SW480 (cell line): ENCODE measurements at regions not wholly inside any gene's neighbourhood (a gene's known extent, or its start where the extent isn't known, plus 50 kb on each side); places are given as distances from the start of the nearest gene placed in this dataset.
A peak's percentile ranks its signal among the peaks of the same experiment; 100 is the strongest.

Experiments used
- DNase-seq: peaks from one replicate; pipeline ENCODE4 v3.0.0-alpha.2; 2016; ENCODE audit warnings: low spot score

GRCh38 chr3:188064831-188065493 lies 89.0 kb upstream of the LPP start:
- no peak for DNase-seq

GRCh38 chr3:188066141-188066540 lies 87.8 kb upstream of the LPP start:
- DNase-seq: no peak

- peak; percentile 18 for DNase-seq
Observed at GRCh38 chr3:188067932-188068331, 86.0 kb upstream of the LPP start.

- no peak for DNase-seq
Observed at GRCh38 chr3:188068342-188068741, 85.6 kb upstream of the LPP start.

GRCh38 chr3:188071636-188072035 lies 82.3 kb upstream of the LPP start:
- DNase-seq: no peak

- no peak for DNase-seq
Observed at GRCh38 chr3:188076176-188076575, 77.8 kb upstream of the LPP start.

- DNase-seq: no peak
Observed at GRCh38 chr3:188077160-188077799, 76.7 kb upstream of the LPP start.

- no peak for DNase-seq
Observed at GRCh38 chr3:188080091-188080490, 73.9 kb upstream of the LPP start.

GRCh38 chr3:188082031-188082430 lies 71.9 kb upstream of the LPP start:
- DNase-seq: no peak

- DNase-seq: no peak
Observed at GRCh38 chr3:188082450-188082849, 71.5 kb upstream of the LPP start.

- no peak for DNase-seq
Observed at GRCh38 chr3:188083011-188083410, 70.9 kb upstream of the LPP start.

GRCh38 chr3:188084752-188085583 lies 69.0 kb upstream of the LPP start:
- DNase-seq: no peak

- no peak for DNase-seq
Observed at GRCh38 chr3:188085584-188086560, 68.1 kb upstream of the LPP start.

GRCh38 chr3:188088948-188089685 lies 64.8 kb upstream of the LPP start:
- no peak for DNase-seq

- no peak for DNase-seq
Observed at GRCh38 chr3:188090620-188091309, 63.2 kb upstream of the LPP start.

- DNase-seq: no peak
Observed at GRCh38 chr3:188091746-188092145, 62.2 kb upstream of the LPP start.

GRCh38 chr3:188092648-188093047 lies 61.3 kb upstream of the LPP start:
- DNase-seq: no peak

GRCh38 chr3:188095431-188095830 lies 58.5 kb upstream of the LPP start:
- DNase-seq: no peak

- DNase-seq: no peak
Observed at GRCh38 chr3:188097791-188098190, 56.2 kb upstream of the LPP start.

- no peak for DNase-seq
Observed at GRCh38 chr3:188099907-188100306, 54.0 kb upstream of the LPP start.
